Ovary (tissue), 3 donors: ENCODE measurements at regions not wholly inside any gene's neighbourhood (a gene's known extent, or its start where the extent isn't known, plus 50 kb on each side); places are given as distances from the start of the nearest gene placed in this dataset.

Source experiments
- CTCF ChIP-seq, 3 donors: fragments of 450-650 bp in 2 of 3; fragments of 200-600 bp in 1 of 3; IDR thresholded peaks; one replicate each; pipeline versions ENCODE4 v1.5.1 to v1.8.0; 2016 to 2022; ENCODE audit warnings: antibody characterized with exemption in 3 of 3, mild to moderate bottlenecking in 1 of 3
- EP300 ChIP-seq: sonication (generic); formaldehyde crosslinking; IDR thresholded peaks from one replicate; pipeline ENCODE4 v1.6.1; 2017; ENCODE audit warnings: antibody characterized with exemption
- POLR2A ChIP-seq: fragments of 450-650 bp; IDR thresholded peaks from one replicate; pipeline ENCODE4 v1.6.1; 2017; ENCODE audit warnings: antibody characterized with exemption, mild to moderate bottlenecking, moderate library complexity
- donor health status: DM: no; HTN: no; CAD: no.

- TF ChIP-seq CTCF (IDR thresholded peaks at IDR 0.05) (no peak), POLR2A (no peak), EP300 (no peak)
Observed at GRCh38 chr18:70448588-70448987, 159.7 kb downstream of the SOCS6 start.
